NCI-H146 treated with DMSO at 0.1 percent for 48 hours (cell line): ENCODE measurements at regions not wholly inside any gene's neighbourhood (a gene's known extent, or its start where the extent isn't known, plus 50 kb on each side); places are given as distances from the start of the nearest gene placed in this dataset.

Experiments
- DNase-seq: peaks from one replicate; lab custom pipeline; 2025; ENCODE audit not compliant: unreplicated experiment; lab: John Stamatoyannopoulos, UW

- DNase-seq: no peak
Measured at GRCh38 chr20:10724449-10725173, 50.8 kb upstream of the JAG1 start.

DNA sequence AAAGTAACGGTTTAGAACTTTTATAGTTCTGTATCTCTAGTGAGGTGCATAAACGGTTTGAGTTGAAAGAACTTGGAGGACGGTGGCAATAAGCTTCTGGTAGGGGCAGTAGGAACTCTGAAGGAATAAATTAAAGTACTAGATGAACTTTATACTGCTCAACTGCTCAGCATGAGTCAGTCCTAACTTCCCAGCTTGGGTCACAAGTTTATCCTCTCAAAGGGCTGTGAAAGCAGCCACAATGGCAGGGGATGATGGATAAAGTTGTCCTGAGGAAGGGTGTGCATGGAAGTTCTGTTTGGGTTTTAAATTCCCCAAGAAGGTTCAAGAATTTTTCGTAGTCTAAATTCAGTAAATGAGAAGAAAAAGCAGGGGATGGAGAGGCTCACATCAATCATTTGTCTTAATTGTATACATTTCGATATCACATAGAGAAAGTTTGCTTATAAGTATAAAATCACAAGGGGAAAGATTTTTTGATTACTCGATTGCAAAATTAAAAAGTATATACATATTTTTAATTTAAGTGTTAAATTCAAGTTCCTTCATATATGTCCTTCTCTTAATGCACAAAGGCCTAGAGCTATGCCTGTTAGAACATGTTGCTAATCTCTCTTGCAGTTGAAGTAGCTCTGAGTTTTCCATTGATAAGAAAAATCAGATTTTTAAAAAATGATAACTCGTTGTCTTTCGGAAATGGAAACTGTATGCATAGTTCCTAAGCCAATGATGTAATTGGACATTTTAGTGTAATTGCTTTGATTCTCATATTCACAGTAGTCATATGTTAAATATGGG lies 55.3 kb upstream of the JAG1 start:
- DNase-seq: no peak

DNA sequence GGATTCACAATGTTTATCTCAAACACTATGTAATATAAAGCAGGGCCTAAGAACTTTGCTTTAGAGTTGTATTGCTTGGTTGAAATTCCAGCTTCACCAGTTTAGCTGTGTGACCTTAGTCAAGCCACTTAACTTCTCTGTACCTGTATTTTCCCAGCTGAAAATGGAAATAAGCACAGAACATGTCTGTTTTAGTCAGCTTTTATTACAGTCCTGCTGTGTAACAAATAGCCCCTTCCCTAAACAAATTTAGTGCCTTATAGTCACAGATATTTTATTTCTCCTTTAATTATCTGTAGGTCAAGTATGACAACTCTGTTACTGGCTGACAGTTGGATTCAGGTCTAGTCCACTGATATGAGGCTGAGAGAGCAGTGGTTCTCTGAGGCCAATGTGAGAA lies 56.0 kb upstream of the JAG1 start:
- no peak for DNase-seq

DNA sequence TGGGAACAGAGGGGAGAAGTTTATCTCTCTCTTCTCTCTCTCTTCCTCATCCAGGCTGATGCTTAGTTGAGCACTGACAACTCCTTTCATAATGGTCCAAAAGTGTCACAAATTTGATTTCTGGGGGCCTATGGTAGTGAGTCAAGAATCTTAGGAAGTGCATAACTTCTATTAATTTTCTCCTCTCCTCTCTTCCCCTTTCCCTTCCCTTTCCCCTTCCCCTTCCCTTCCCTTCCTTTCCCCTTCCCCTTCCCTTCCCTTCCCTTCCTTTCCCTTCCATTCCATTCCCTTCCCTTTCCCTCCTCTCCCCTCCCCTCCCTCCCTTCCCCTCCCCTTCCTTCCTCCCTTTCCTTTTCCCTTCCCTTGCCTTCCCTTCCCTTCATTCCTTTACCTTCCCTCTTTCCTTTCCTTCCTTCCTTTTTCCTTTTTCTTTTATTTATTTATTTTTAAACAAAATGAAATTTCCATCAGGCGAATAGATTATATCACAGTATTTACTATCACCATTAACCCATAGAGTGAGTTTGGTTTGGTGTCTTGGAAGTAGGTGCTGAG lies 56.9 kb upstream of the JAG1 start:
- no peak for DNase-seq

DNA sequence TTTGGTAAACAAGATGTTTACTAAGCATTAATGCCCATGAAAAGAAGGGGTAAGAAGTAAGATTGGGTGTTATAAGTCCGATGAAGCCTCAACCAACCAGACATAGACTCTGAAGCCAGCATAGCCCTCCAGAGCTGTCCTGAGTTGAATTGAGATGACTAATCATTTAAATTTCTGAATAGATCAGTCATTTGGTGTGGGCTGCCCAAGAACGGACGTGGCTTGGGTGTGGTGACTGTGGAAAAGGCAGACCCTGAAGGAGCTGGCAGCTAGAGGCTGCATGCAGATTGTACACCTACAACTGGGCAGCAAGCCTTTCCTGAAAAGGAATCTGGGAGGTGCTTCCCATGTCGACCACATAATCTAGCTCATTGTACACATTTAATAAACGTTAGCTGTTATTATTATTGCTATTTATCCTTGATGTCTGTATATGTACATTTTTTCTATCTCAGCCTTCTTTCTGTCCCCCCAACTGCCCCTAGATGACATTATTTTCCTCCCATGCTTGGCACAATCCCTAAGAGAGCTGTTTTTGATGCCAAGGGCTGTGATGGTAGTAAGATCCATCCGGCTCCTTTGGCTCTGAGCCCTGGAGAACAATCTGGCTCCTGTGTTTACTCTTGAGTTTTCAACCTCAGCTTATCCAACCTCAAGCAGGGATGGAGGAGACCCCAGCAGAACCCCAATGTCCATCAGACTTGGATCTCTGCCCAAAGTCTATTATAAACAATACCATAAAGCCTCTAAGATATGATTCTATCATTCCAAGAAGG lies 57.6 kb upstream of the JAG1 start:
- no peak for DNase-seq

GRCh38 chr20:10733122-10733521 lies 59.3 kb upstream of the JAG1 start:
- no peak for DNase-seq

DNA sequence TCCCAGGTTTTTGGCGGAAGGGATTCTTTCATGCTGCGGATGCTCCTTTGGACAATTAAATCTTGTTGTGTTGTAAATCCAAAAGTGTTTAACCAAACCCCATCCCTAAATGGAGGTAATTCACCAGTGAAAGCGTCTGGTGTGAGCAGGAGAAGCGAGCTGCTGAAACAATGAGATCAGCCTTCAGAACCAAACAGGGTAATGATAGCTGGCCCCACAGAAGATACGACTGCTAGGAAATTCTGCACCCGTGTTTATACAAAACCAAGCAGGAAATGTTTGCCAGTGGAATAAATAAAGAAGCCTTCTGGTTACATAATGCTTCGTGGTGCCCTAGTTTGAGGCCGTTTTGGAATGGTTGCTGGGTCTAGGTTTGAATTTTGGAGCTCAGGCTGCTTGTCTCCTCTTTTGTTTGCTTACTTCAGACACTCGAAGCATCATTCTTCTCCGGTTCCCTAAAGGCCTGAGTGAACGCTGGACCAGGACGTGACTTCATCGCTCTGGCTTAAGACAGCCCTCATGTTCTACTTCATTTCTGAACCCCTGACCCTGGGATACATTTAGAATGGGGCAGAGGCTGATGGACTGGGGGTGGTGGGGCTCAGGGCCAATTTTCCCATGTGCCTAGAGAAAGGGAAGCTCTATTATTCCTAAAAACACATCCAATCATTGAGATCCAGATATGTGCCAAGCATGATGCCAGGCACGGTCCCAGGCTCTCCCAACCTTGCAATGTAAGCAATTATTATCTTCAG lies 61.6 kb upstream of the JAG1 start:
- no peak for DNase-seq

- no peak for DNase-seq
Measured at GRCh38 chr20:10739134-10739533, 65.3 kb upstream of the JAG1 start.

- DNase-seq: no peak
Measured at GRCh38 chr20:10739566-10739965, 65.8 kb upstream of the JAG1 start.

DNA sequence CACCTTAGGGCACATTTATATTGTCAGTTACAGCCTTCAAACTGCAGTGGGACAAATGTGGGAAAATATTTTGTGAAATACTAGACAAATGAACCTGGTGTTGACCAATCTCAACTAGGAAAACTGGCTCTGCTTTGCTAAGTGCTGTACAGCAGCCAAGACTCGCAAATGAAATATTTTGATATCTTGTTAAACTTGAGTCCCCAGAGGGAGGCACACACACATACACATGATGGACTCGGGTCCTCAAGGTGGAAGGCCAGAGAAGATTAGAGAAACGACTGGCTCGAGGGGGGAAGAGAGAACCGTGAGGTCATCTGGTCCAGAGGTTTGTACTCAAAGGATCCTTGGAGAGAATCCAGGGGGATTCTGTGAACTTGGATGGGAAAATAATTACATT lies 67.3 kb upstream of the JAG1 start:
- DNase-seq: no peak

GRCh38 chr20:10745790-10746189 lies 72.0 kb upstream of the JAG1 start:
- DNase-seq: no peak

- DNase-seq: no peak
Measured at GRCh38 chr20:10747019-10747418, 73.2 kb upstream of the JAG1 start.

DNA sequence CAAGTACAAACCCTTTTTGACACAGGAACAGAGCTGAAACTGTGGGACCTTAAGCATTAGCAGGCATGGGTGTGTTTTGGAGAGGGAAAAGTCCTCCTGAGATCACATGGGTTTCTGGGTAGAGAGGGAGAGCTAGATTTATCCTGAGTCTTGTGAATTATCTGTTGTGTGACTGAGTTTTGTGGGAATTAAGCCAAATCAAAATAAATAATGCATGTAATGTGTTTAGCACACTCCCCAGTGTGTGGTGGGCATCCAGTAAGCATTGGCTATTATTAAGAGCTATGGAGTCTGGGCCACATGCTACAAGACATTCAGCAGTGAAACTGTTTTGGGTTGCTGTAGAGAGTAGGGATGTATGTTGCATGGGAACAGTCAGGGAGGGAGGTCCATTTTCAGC lies 75.3 kb upstream of the JAG1 start:
- DNase-seq: no peak

GRCh38 chr20:10752206-10752605 lies 78.4 kb upstream of the JAG1 start:
- no peak for DNase-seq

DNA sequence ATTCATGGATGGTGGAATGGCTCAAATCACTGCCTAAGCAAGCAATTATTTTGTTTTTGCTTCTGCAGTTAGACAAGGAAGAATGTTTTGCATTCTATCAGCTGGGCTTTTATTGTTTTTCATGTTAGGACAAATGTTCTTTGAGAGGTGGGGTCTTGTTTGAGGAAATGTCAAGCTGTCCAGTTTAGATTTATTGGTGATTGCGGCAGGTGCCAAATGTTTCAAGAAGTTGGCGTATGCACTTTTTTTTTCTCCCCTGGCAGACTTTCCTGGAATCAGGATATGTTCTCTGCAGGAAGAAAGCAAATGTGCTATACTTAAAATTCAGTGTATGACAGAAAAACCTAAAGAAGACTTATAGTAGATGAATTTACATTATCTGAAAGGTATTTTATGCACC lies 81.0 kb upstream of the JAG1 start:
- DNase-seq: no peak

DNA sequence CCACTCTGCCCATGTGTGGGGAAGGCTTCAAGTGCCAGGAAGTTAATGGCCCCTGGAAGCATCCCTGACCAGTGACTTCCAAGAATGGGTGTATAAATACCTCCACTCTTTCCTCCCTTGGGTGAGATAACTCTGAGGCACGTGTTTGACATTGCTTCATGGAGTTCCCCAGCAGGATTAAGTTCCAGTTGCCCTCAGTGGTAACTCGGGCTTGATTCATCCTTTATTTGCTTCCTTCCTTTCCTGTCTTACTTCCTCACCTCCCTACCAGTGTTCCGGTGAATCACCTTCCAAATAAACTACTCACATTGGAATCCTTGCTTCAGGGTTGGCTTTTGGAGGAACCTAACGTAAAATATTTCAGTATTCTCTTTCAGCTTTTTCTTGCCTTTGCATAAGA lies 84.6 kb upstream of the JAG1 start:
- DNase-seq: no peak

- no peak for DNase-seq
Measured at GRCh38 chr20:10761232-10761631, 87.4 kb upstream of the JAG1 start.

DNA sequence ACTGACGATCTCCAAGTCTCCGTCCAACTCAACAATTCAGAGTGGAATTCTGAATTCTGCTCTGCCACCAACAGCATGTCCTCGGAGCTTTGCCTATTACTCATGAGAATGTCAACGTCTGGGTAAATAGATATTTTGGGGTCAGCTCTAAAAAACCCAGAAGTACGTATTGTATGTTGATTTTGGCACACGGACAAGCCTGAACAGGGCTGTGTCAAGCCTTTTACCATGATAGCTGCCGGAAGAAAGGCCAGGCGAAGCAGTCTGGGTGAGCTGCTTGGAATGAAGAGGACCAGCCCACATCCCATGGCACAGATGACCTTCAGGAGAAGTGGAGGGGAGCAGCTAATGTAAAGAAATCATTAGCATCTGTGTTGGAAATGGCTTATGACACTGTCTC lies 88.0 kb upstream of the JAG1 start:
- no peak for DNase-seq

DNA sequence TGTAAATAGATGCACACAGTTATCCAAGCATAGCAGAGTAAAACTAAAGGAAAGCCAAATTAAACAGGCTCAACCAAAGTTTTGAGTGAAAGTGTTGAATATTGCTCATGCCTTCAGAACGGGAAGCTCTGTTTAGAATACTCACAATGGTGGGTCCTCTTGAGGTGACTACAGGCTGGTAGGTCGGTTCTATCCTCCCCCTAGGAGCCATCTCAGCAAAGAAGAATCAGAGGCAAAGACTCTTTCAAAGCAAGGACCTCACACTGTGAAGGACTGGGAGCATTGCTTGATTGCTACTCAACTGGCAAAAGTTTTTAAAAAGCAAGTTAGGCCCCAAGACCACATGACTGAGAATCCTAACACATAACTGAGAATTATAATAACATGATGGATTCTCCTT lies 88.4 kb upstream of the JAG1 start:
- no peak for DNase-seq

- no peak for DNase-seq
Measured at GRCh38 chr20:10763112-10763511, 89.3 kb upstream of the JAG1 start.

GRCh38 chr20:10769700-10770099 lies 95.9 kb upstream of the JAG1 start:
- DNase-seq: no peak
